ENCODE measurements at regions not wholly inside any gene's neighbourhood (a gene's known extent, or its start where the extent isn't known, plus 50 kb on each side); places are given as distances from the start of the nearest gene placed in this dataset.

DNA sequence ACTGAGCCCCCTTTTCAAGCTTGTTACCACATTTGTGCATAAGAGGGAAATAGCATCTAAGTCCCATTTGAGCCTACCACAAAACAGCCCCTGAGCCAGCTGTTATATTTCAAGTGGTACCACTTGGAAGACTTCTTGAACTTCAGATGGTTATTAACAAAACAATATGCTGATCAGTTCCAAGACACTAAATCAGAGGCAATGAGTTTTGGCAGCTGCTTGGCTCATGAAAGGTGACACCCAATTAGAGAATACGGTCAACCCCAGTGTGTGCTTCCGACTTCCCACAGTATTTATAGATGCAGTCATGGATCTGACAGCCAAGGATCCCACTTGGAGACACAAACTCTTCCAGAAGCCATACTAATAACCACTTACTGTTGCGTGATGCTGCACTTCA, 469.6 kb upstream of the PPP2R3A start:
- no peak for DNase-seq (ENCODE audit: low read depth in 2 of 2)

DNA sequence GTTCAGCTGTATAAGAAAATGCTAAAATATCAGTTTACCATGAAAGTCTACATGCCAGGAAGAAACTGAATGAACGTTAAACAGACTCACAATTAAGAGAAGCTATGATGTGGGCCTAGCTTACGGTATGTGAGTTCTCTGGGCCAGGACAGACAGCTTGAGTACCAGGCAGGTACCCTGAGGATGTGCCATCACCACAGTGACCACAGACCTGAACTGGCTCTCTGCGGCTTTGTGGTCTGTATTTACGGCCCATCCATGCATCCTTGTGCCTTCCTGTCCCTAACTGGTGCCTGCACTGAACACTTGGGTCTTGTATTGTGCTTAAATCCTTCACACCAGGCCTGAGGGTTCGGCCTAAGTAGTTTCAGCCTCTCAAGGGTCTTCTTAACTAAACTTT, 467.5 kb upstream of the PPP2R3A start:
- no peaks in the 10 kb centered on the region for H3K79me2 ChIP-seq (ENCODE audit: control insufficient read depth, insufficient read depth, low read length)
- no peak overlapping the region for H3K4me3 ChIP-seq (replicated peaks in 1 of 4; ENCODE audit: control extremely low read depth in 1 of 4, insufficient read depth in 1 of 4, low read depth in 3 of 4, low read length in 4 of 4)
- TF ChIP-seq, protein P1, sequence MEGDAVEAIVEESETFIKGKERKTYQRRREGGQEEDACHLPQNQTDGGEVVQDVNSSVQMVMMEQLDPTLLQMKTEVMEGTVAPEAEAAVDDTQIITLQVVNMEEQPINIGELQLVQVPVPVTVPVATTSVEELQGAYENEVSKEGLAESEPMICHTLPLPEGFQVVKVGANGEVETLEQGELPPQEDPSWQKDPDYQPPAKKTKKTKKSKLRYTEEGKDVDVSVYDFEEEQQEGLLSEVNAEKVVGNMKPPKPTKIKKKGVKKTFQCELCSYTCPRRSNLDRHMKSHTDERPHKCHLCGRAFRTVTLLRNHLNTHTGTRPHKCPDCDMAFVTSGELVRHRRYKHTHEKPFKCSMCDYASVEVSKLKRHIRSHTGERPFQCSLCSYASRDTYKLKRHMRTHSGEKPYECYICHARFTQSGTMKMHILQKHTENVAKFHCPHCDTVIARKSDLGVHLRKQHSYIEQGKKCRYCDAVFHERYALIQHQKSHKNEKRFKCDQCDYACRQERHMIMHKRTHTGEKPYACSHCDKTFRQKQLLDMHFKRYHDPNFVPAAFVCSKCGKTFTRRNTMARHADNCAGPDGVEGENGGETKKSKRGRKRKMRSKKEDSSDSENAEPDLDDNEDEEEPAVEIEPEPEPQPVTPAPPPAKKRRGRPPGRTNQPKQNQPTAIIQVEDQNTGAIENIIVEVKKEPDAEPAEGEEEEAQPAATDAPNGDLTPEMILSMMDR (conservative IDR thresholded peaks at IDR 0.05 in 1 of 2, IDR thresholded peaks at IDR 0.05 in 1 of 2; ENCODE audit: low read depth in 1 of 2, low read length in 2 of 2): no peak
- no peak for TF ChIP-seq EZH2 (IDR thresholded peaks at IDR 0.05; ENCODE audit: low read length, missing control alignments)
- no peaks in the 10 kb centered on the region for H3K36me3 ChIP-seq (ENCODE audit: control insufficient read depth, insufficient read depth, low read length)
- H3K4me1 ChIP-seq (ENCODE audit: control insufficient read depth, extremely low read depth, insufficient read depth, low read length): no peaks in the 10 kb centered on the region
- no peak overlapping the region for H3K27ac ChIP-seq (ENCODE audit: insufficient read depth, low read length)
- no peak overlapping the region for H2AFZ ChIP-seq (ENCODE audit: low read length)
- H3K27me3 ChIP-seq (ENCODE audit: control insufficient read depth, insufficient read depth, low read length): no peaks in the 10 kb centered on the region
- no peak overlapping the region for H3K4me2 ChIP-seq (ENCODE audit: extremely low read depth, insufficient read depth, low read length)
- H3K9ac ChIP-seq (ENCODE audit: insufficient read depth, low read length): no peak overlapping the region
- no peaks in the 10 kb centered on the region for H4K20me1 ChIP-seq (ENCODE audit: control insufficient read depth, extremely low read depth, insufficient read depth, low read length)
- DNase-seq (ENCODE audit: low read depth in 2 of 2): no peak
- no peaks in the 10 kb centered on the region for H3K9me3 ChIP-seq (ENCODE audit: control insufficient read depth, insufficient read depth, low read depth, low read length)

More for the DNA sequence above, 469.6 kb upstream of the PPP2R3A start:
- Histone ChIP-seq H3K36me3 (ENCODE audit: control insufficient read depth, insufficient read depth, low read length) (no peaks in the 10 kb centered on the region), H3K4me3 (replicated peaks in 1 of 4; ENCODE audit: control extremely low read depth in 1 of 4, insufficient read depth in 1 of 4, low read depth in 3 of 4, low read length in 4 of 4) (no peak overlapping the region), H3K9ac (ENCODE audit: insufficient read depth, low read length) (no peak overlapping the region), H4K20me1 (ENCODE audit: control insufficient read depth, extremely low read depth, insufficient read depth, low read length) (no peaks in the 10 kb centered on the region), H3K27me3 (ENCODE audit: control insufficient read depth, insufficient read depth, low read length) (no peaks in the 10 kb centered on the region), H2AFZ (ENCODE audit: low read length) (no peak overlapping the region), H3K27ac (ENCODE audit: insufficient read depth, low read length) (no peak overlapping the region), H3K4me2 (ENCODE audit: extremely low read depth, insufficient read depth, low read length) (no peak overlapping the region), H3K4me1 (ENCODE audit: control insufficient read depth, extremely low read depth, insufficient read depth, low read length) (no peaks in the 10 kb centered on the region), H3K9me3 (ENCODE audit: control insufficient read depth, insufficient read depth, low read depth, low read length) (no peaks in the 10 kb centered on the region), H3K79me2 (ENCODE audit: control insufficient read depth, insufficient read depth, low read length) (no peaks in the 10 kb centered on the region)
- TF ChIP-seq EZH2 (IDR thresholded peaks at IDR 0.05; ENCODE audit: low read length, missing control alignments): no peak
- TF ChIP-seq, protein P1 (conservative IDR thresholded peaks at IDR 0.05 in 1 of 2, IDR thresholded peaks at IDR 0.05 in 1 of 2; ENCODE audit: low read depth in 1 of 2, low read length in 2 of 2): no peak

DNA sequence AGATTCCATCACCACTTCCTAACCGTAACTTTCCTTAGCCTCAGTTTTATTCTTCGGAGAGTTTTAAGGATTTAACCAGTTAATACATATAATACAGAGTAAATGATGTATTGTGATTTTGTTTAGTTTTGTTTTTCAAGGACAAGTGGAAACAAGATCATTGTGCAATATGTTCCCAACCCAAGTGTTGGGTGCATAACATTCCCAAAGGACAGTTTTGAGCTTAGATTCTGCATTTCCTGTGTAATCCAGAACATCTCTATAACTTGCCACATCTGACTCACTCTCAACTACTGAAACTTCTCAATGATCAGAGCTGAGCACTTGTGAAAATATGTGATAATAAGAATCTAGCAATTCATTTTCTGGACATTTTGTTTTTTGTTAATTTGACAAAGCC, 466.1 kb upstream of the PPP2R3A start:
- no peaks in the 10 kb centered on the region for H3K79me2 ChIP-seq (ENCODE audit: control insufficient read depth, insufficient read depth, low read length)
- no peaks in the 10 kb centered on the region for H3K36me3 ChIP-seq (ENCODE audit: control insufficient read depth, insufficient read depth, low read length)
- no peak for TF ChIP-seq EZH2 (IDR thresholded peaks at IDR 0.05; ENCODE audit: low read length, missing control alignments)
- TF ChIP-seq, protein P1 (conservative IDR thresholded peaks at IDR 0.05 in 1 of 2, IDR thresholded peaks at IDR 0.05 in 1 of 2; ENCODE audit: low read depth in 1 of 2, low read length in 2 of 2): no peak
- H3K27ac ChIP-seq (ENCODE audit: insufficient read depth, low read length): no peak overlapping the region
- no peak overlapping the region for H3K4me3 ChIP-seq (replicated peaks in 1 of 4; ENCODE audit: control extremely low read depth in 1 of 4, insufficient read depth in 1 of 4, low read depth in 3 of 4, low read length in 4 of 4)
- no peak overlapping the region for H3K4me2 ChIP-seq (ENCODE audit: extremely low read depth, insufficient read depth, low read length)
- no peak for DNase-seq (ENCODE audit: low read depth in 2 of 2)
- no peak overlapping the region for H2AFZ ChIP-seq (ENCODE audit: low read length)
- no peaks in the 10 kb centered on the region for H4K20me1 ChIP-seq (ENCODE audit: control insufficient read depth, extremely low read depth, insufficient read depth, low read length)
- no peaks in the 10 kb centered on the region for H3K9me3 ChIP-seq (ENCODE audit: control insufficient read depth, insufficient read depth, low read depth, low read length)
- no peaks in the 10 kb centered on the region for H3K4me1 ChIP-seq (ENCODE audit: control insufficient read depth, extremely low read depth, insufficient read depth, low read length)
- no peak overlapping the region for H3K9ac ChIP-seq (ENCODE audit: insufficient read depth, low read length)
- no peaks in the 10 kb centered on the region for H3K27me3 ChIP-seq (ENCODE audit: control insufficient read depth, insufficient read depth, low read length)
